Osteocyte (in vitro differentiated cells): ENCODE measurements at regions not wholly inside any gene's neighbourhood (a gene's known extent, or its start where the extent isn't known, plus 50 kb on each side); places are given as distances from the start of the nearest gene placed in this dataset.
"Not testable (repeated sequence)": the region's sequence is repeated elsewhere in the genome, so short reads cannot be mapped to it uniquely, and the experiment has no call there.

Source experiments
- DNase-seq: peaks from one replicate; pipeline ENCODE4 v3.0.0; 2021; ENCODE audit warnings: mixed read lengths; ENCODE audit not compliant: unreplicated experiment; ENCODE audit errors: extremely low spot score
- H3K27ac Mint-ChIP-seq: one replicate; pipeline ENCODE4 v1.8.0; 2021; ENCODE audit warnings: mild to moderate bottlenecking, mixed read lengths; ENCODE audit not compliant: unreplicated experiment
- H3K27me3 Mint-ChIP-seq: one replicate; pipeline ENCODE4 v1.8.0; 2021; ENCODE audit warnings: mixed read lengths; ENCODE audit not compliant: unreplicated experiment
- H3K36me3 Mint-ChIP-seq: one replicate; pipeline ENCODE4 v1.8.0; 2021; ENCODE audit warnings: mixed read lengths; ENCODE audit not compliant: unreplicated experiment
- H3K4me1 Mint-ChIP-seq: one replicate; pipeline ENCODE4 v1.8.0; 2021; ENCODE audit warnings: mixed read lengths; ENCODE audit not compliant: unreplicated experiment
- H3K4me3 Mint-ChIP-seq: one replicate; pipeline ENCODE4 v1.8.0; 2021; ENCODE audit warnings: mild to moderate bottlenecking, moderate library complexity, mixed read lengths; ENCODE audit not compliant: unreplicated experiment
- H3K9me3 Mint-ChIP-seq: one replicate; pipeline ENCODE4 v1.8.0; 2021; ENCODE audit warnings: mixed read lengths; ENCODE audit not compliant: unreplicated experiment
- TF ChIP-seq, protein P1 (sequence below): fragments of 200-600 bp; sonication (generic); IDR thresholded peaks from 2 replicates; pipeline ENCODE4 v1.5.0; 2021; ENCODE audit warnings: antibody characterized with exemption, mild to moderate bottlenecking, moderate library complexity

- H3K27ac Mint-ChIP-seq, result no peak overlapping the region
- no peaks in the 10 kb centered on the region for H3K4me1 Mint-ChIP-seq
- no peak overlapping the region for H3K4me3 Mint-ChIP-seq
- TF ChIP-seq, protein P1, sequence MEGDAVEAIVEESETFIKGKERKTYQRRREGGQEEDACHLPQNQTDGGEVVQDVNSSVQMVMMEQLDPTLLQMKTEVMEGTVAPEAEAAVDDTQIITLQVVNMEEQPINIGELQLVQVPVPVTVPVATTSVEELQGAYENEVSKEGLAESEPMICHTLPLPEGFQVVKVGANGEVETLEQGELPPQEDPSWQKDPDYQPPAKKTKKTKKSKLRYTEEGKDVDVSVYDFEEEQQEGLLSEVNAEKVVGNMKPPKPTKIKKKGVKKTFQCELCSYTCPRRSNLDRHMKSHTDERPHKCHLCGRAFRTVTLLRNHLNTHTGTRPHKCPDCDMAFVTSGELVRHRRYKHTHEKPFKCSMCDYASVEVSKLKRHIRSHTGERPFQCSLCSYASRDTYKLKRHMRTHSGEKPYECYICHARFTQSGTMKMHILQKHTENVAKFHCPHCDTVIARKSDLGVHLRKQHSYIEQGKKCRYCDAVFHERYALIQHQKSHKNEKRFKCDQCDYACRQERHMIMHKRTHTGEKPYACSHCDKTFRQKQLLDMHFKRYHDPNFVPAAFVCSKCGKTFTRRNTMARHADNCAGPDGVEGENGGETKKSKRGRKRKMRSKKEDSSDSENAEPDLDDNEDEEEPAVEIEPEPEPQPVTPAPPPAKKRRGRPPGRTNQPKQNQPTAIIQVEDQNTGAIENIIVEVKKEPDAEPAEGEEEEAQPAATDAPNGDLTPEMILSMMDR, result no peak
- DNase-seq, result no peak
- no peaks in the 10 kb centered on the region for H3K9me3 Mint-ChIP-seq
- peaks cover 5% of the 10 kb centered on the region for H3K27me3 Mint-ChIP-seq
- no peaks in the 10 kb centered on the region for H3K36me3 Mint-ChIP-seq
These were observed 510.0 kb upstream of the HTR2C start for GRCh38 chrX:114073926-114074325.

DNA sequence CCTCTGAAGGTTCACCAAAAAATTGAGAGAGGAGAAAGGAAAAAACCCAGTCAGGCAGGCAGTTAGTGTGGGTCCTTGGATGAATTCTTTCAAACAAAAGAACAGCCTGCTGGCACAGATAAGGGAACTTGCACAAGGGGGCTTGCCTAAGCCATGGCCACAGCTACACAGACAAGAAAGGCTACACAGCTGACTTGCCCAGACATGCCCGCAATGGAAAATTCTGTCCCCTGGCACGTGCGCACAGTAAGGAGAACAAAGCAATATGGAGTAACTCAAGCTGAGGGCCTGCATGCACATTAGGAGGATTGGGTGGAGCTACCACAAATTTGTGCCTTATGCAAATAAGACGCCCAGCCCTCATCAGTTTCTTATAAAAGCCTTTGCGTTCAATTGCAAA, 512.5 kb upstream of the HTR2C start:
- no peaks in the 10 kb centered on the region for H3K9me3 Mint-ChIP-seq
- H3K4me1 Mint-ChIP-seq, result no peaks in the 10 kb centered on the region
- DNase-seq, result no peak
- H3K4me3 Mint-ChIP-seq, result no peak overlapping the region
- H3K27ac Mint-ChIP-seq, result no peak overlapping the region
- H3K27me3 Mint-ChIP-seq, result peaks cover 5% of the 10 kb centered on the region
- no peaks in the 10 kb centered on the region for H3K36me3 Mint-ChIP-seq
- TF ChIP-seq, protein P1, result no peak

DNA sequence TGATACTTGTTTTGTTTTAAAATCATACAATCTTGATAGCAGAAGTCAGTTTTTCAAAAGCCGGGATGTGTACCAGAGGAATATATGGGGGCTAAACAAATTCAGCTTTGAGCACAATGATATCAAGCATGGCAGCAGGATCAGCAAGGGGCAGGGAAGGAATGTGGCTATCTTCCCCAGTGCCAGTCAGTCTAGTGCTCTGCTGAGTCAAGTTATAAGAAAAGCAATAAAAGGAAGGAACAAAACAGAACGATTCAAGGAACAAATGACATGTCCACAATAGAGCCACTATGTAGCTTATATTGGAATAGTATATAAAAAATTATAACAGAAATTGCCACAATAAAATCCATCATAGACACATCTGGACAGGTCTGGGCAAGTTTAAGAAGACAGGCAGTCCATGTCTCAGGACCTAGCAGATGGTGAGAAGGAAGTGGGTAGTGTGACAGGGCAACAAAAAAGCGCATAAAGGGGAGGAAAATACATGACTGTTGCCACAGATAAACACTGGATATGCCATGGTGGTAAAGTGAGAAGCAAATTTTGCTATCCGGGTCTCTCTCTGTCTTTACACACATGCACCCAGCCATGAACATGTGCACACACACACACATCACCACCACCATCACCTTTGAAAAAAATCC, 518.2 kb upstream of the HTR2C start:
- TF ChIP-seq, protein P1, result no peak
- Mint-ChIP-seq H3K4me3 (no peak overlapping the region), H3K36me3 (no peaks in the 10 kb centered on the region), H3K27ac (no peak overlapping the region), H3K9me3 (peaks cover 2% of the 10 kb centered on the region), H3K27me3 (no peaks in the 10 kb centered on the region), H3K4me1 (no peaks in the 10 kb centered on the region)
- no peak for DNase-seq

- Mint-ChIP-seq H3K4me3 (no peak overlapping the region), H3K27ac (no peak overlapping the region), H3K4me1 (no peaks in the 10 kb centered on the region), H3K27me3 (no peaks in the 10 kb centered on the region), H3K36me3 (no peaks in the 10 kb centered on the region), H3K9me3 (peaks cover 12% of the 10 kb centered on the region)
- DNase-seq, result no peak
- TF ChIP-seq, protein P1, result no peak
These were observed 522.7 kb upstream of the HTR2C start for GRCh38 chrX:114061226-114061625.

DNA sequence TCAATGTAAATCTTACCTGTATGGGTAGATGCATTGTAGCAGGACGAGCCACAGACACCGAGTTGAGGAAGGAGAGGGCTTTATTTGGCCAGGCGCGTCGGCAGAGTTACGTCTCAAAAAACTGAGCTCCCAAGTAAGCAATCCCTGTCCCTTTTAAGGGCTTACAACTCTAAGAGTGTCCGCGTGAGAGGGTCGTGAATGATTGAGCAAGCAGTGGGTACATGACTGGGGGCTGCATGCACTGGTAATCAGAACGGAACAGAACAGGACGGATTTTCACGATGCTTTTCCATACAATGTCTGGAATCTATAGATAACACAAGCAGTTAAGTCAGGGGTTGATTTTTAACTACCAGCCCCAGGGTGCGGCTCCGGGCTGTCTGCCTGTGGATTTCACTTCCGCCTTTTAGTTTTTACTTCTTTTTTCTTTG, 524.9 kb upstream of the HTR2C start:
- no peak for DNase-seq
- Mint-ChIP-seq H3K4me1 (no peaks in the 10 kb centered on the region), H3K27ac (no peak overlapping the region), H3K27me3 (no peaks in the 10 kb centered on the region), H3K36me3 (no peaks in the 10 kb centered on the region), H3K9me3 (peaks cover 15% of the 10 kb centered on the region), H3K4me3 (no peak overlapping the region)
- TF ChIP-seq, protein P1, result no peak

DNA sequence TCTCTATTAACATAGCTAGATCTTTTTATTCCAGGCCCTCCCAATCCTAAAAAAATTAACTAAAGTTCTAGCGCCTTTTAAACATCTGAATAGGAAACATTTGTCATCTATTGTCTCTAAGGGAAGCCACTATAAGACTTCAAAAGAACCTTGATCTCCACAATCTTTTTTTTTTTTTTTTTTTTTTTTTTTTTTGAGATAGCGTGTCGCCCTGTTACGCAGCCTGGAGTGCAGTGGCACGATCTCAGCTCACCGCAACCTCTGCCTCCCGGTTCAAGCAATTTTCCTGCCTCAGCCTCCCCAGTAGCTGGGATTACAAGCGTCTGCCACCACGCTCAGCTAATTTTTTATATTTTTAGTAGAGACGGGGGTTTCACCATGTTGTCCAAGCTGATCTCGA, 526.5 kb upstream of the HTR2C start:
- not testable (repeated sequence) for DNase-seq, H3K27me3 Mint-ChIP-seq, H3K4me3 Mint-ChIP-seq, H3K36me3 Mint-ChIP-seq, H3K27ac Mint-ChIP-seq, H3K4me1 Mint-ChIP-seq
- peaks cover 18% of the 10 kb centered on the region for H3K9me3 Mint-ChIP-seq
